ENCODE measurements at regions not wholly inside any gene's neighbourhood (a gene's known extent, or its start where the extent isn't known, plus 50 kb on each side); places are given as distances from the start of the nearest gene placed in this dataset.

- TF ChIP-seq EZH2 (IDR thresholded peaks at IDR 0.05) (no peak), CTCF (IDR thresholded peaks at IDR 0.05 in 2 of 3, conservative IDR thresholded peaks at IDR 0.05 in 1 of 3; ENCODE audit: borderline replicate concordance in 1 of 3, insufficient read depth in 1 of 3, low read depth in 2 of 3, low read length in 2 of 3) (no peak), YY1 (IDR thresholded peaks at IDR 0.05; ENCODE audit: extremely low read depth, insufficient replicate concordance, low read depth, low read length) (no peak), POLR2A (IDR thresholded peaks at IDR 0.05; ENCODE audit: borderline replicate concordance, extremely low read depth, insufficient read depth, insufficient read length) (no peak), POLR2AphosphoS5 (IDR thresholded peaks at IDR 0.05; ENCODE audit: low read depth, low read length) (no peak), ZFX (IDR thresholded peaks at IDR 0.05) (no peak), MAX (IDR thresholded peaks at IDR 0.05) (no peak), SP1 (IDR thresholded peaks at IDR 0.05; ENCODE audit: low read depth) (no peak), SIN3A (IDR thresholded peaks at IDR 0.05; ENCODE audit: low read depth) (no peak), REST (IDR thresholded peaks at IDR 0.05; ENCODE audit: low read depth) (no peak), TCF7L2 (IDR thresholded peaks at IDR 0.05; ENCODE audit: borderline replicate concordance, extremely low read depth, insufficient read depth, insufficient read length) (no peak), EGR1 (IDR thresholded peaks at IDR 0.05; ENCODE audit: low read depth) (no peak), ZNF274 (IDR thresholded peaks at IDR 0.05; ENCODE audit: low read depth, low read length) (no peak), CEBPB (IDR thresholded peaks at IDR 0.05; ENCODE audit: low read depth) (no peak)
These were observed 69.6 kb upstream of the RASGRF1 start for GRCh38 chr15:79160211-79160610.
